ENCODE measurements at regions not wholly inside any gene's neighbourhood (a gene's known extent, or its start where the extent isn't known, plus 50 kb on each side); places are given as distances from the start of the nearest gene placed in this dataset.
"Not testable (repeated sequence)": the region's sequence is repeated elsewhere in the genome, so short reads cannot be mapped to it uniquely, and the experiment has no call there.

DNA sequence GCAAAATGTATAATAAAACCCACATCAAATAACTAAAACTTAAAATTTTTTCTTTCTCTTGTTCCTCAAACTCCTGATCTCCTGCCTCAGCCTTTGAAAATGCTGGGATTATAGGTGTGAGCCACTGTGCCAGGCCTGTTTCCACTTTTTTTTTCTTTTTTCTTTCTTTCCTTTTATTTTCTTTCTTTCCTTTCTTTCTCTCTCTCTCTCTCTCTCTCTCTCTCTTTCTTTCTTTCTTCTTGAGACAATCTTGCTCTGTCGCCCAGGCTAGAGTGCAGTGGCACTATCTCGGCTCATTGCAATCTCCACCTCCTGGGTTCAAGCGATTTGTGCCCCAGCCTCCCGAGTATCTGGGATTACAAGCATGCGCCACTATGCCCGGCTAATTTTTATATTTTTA is 164.6 kb downstream of the OR2B2 start:
- no peaks in the 10 kb centered on the region for H3K9me3 ChIP-seq (ENCODE audit: control insufficient read depth in 4 of 4, low read length in 3 of 4)
- WGBS: 82% methylated on average over 6 of the region's 6 CpGs
- H3K4me3 ChIP-seq (ENCODE audit: low read depth in 1 of 3, low read length in 3 of 3): no peak overlapping the region
- no peak overlapping the region for H3K9ac ChIP-seq (ENCODE audit: low read depth in 1 of 2, low read length in 2 of 2)
- peaks cover 0 to 5% (median 1%) of the 10 kb centered on the region in 4 donors for H3K27me3 ChIP-seq (ENCODE audit: control insufficient read depth in 4 of 4, insufficient read depth in 4 of 4, low read length in 3 of 4)
- no peak overlapping the region for H3K27ac ChIP-seq (ENCODE audit: low read depth in 1 of 2, low read length in 2 of 2)
- peaks cover 0 to 4% (median 0%) of the 10 kb centered on the region in 4 donors for H3K4me1 ChIP-seq (ENCODE audit: control insufficient read depth in 4 of 4, insufficient read depth in 4 of 4, low read length in 3 of 4)
- TF ChIP-seq YY1 (IDR thresholded peaks at IDR 0.05) (no peak), GABPA (IDR thresholded peaks at IDR 0.05 in 1 of 2, conservative IDR thresholded peaks at IDR 0.05 in 1 of 2) (no peak), EGR1 (IDR thresholded peaks at IDR 0.05; ENCODE audit: low read depth in 2 of 2) (no peak), HNF4A (conservative IDR thresholded peaks at IDR 0.05) (no peak), RXRA (IDR thresholded peaks at IDR 0.05) (no peak), FOXA1 (IDR thresholded peaks at IDR 0.05) (no peak), HNF4G (IDR thresholded peaks at IDR 0.05) (no peak), NR2F2 (IDR thresholded peaks at IDR 0.05) (no peak), TAF1 (conservative IDR thresholded peaks at IDR 0.05) (no peak)
- TF ChIP-seq, protein P1, sequence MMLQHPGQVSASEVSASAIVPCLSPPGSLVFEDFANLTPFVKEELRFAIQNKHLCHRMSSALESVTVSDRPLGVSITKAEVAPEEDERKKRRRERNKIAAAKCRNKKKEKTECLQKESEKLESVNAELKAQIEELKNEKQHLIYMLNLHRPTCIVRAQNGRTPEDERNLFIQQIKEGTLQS (IDR thresholded peaks at IDR 0.05): no peak
- TF ChIP-seq, protein P2, sequence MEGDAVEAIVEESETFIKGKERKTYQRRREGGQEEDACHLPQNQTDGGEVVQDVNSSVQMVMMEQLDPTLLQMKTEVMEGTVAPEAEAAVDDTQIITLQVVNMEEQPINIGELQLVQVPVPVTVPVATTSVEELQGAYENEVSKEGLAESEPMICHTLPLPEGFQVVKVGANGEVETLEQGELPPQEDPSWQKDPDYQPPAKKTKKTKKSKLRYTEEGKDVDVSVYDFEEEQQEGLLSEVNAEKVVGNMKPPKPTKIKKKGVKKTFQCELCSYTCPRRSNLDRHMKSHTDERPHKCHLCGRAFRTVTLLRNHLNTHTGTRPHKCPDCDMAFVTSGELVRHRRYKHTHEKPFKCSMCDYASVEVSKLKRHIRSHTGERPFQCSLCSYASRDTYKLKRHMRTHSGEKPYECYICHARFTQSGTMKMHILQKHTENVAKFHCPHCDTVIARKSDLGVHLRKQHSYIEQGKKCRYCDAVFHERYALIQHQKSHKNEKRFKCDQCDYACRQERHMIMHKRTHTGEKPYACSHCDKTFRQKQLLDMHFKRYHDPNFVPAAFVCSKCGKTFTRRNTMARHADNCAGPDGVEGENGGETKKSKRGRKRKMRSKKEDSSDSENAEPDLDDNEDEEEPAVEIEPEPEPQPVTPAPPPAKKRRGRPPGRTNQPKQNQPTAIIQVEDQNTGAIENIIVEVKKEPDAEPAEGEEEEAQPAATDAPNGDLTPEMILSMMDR (IDR thresholded peaks at IDR 0.05; ENCODE audit: low read depth, low read length, missing input control): no peak
- TF ChIP-seq, protein P3, sequence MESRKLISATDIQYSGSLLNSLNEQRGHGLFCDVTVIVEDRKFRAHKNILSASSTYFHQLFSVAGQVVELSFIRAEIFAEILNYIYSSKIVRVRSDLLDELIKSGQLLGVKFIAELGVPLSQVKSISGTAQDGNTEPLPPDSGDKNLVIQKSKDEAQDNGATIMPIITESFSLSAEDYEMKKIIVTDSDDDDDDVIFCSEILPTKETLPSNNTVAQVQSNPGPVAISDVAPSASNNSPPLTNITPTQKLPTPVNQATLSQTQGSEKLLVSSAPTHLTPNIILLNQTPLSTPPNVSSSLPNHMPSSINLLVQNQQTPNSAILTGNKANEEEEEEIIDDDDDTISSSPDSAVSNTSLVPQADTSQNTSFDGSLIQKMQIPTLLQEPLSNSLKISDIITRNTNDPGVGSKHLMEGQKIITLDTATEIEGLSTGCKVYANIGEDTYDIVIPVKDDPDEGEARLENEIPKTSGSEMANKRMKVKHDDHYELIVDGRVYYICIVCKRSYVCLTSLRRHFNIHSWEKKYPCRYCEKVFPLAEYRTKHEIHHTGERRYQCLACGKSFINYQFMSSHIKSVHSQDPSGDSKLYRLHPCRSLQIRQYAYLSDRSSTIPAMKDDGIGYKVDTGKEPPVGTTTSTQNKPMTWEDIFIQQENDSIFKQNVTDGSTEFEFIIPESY (IDR thresholded peaks at IDR 0.05): no peak
- TF ChIP-seq, protein P4, sequence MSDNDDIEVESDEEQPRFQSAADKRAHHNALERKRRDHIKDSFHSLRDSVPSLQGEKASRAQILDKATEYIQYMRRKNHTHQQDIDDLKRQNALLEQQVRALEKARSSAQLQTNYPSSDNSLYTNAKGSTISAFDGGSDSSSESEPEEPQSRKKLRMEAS (IDR thresholded peaks at IDR 0.05): no peak
- H3K36me3 ChIP-seq (ENCODE audit: control insufficient read depth in 4 of 4, insufficient read depth in 3 of 4, low read depth in 1 of 4, low read length in 3 of 4): no peaks in the 10 kb centered on the region
- no peak for DNase-seq (ENCODE audit: low spot score)

DNA sequence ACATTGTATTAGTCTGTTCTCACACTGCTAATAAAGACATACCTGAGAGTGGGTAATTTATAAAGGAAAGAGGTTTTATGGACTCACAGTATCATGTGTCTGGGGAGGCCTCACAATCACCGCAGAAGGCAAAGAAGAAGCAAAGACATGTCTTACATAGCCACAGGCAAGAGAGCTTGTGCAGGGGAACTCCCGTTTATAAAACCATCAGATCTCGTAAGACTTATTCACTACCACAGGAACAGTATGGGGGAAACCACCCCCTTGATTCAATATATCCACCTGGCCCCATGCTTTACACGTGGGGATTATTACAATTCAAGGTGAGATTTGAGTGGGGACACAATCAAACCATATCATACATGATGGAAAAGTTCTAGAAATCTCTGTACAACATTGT is 165.3 kb downstream of the OR2B2 start:
- not testable (repeated sequence) for H3K9me3 ChIP-seq (ENCODE audit: control insufficient read depth in 4 of 4, low read length in 3 of 4); H3K9ac ChIP-seq (ENCODE audit: low read depth in 1 of 2, low read length in 2 of 2); H3K4me1 ChIP-seq (ENCODE audit: control insufficient read depth in 4 of 4, insufficient read depth in 4 of 4, low read length in 3 of 4); H3K27ac ChIP-seq (ENCODE audit: low read depth in 1 of 2, low read length in 2 of 2); H3K27me3 ChIP-seq (ENCODE audit: control insufficient read depth in 4 of 4, insufficient read depth in 4 of 4, low read length in 3 of 4); H3K36me3 ChIP-seq (ENCODE audit: control insufficient read depth in 4 of 4, insufficient read depth in 3 of 4, low read depth in 1 of 4, low read length in 3 of 4); DNase-seq (ENCODE audit: low spot score); H3K4me3 ChIP-seq (ENCODE audit: low read depth in 1 of 3, low read length in 3 of 3)
- WGBS: 54% methylated on average over 4 of the region's 4 CpGs

DNA sequence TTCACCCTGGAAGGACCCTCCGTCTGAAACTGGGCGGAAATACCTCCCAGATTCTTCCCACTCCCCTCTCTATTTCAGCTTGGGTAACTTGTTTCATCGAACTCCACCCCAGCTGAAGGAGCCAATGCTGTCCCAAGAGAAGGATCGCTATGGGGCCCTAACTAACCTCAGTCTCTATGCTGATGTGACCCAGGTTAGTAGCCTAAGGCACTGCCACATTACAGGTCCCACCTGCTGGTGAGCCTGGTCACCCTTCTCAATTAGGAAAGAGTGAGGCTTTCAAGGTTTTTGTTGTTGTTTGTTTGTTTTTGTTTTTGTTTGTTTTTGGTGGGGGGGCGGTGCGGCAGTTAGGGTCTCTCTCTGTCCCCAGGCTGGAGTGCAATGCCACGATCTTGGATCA is 168.4 kb downstream of the OR2B2 start:
- Histone ChIP-seq H3K9ac (ENCODE audit: low read depth in 1 of 2, low read length in 2 of 2) (no peak overlapping the region), H3K4me1 (ENCODE audit: control insufficient read depth in 4 of 4, insufficient read depth in 4 of 4, low read length in 3 of 4) (no peaks in the 10 kb centered on the region), H3K27ac (ENCODE audit: low read depth in 1 of 2, low read length in 2 of 2) (no peak overlapping the region), H3K9me3 (ENCODE audit: control insufficient read depth in 4 of 4, low read length in 3 of 4) (no peaks in the 10 kb centered on the region), H3K27me3 (ENCODE audit: control insufficient read depth in 4 of 4, insufficient read depth in 4 of 4, low read length in 3 of 4) (peaks cover 0 to 5% (median 1%) of the 10 kb centered on the region in 4 donors), H3K4me3 (ENCODE audit: low read depth in 1 of 3, low read length in 3 of 3) (no peak overlapping the region), H3K36me3 (ENCODE audit: control insufficient read depth in 4 of 4, insufficient read depth in 3 of 4, low read depth in 1 of 4, low read length in 3 of 4) (no peaks in the 10 kb centered on the region)
- DNase-seq (ENCODE audit: low spot score): no peak
- TF ChIP-seq, protein P3 (IDR thresholded peaks at IDR 0.05): no peak
- TF ChIP-seq, protein P4 (IDR thresholded peaks at IDR 0.05): no peak
- TF ChIP-seq EGR1 (IDR thresholded peaks at IDR 0.05; ENCODE audit: low read depth in 2 of 2) (no peak), RAD21 (IDR thresholded peaks at IDR 0.05) (no peak), YY1 (IDR thresholded peaks at IDR 0.05) (no peak), HNF4A (conservative IDR thresholded peaks at IDR 0.05) (no peak), GABPA (IDR thresholded peaks at IDR 0.05 in 1 of 2, conservative IDR thresholded peaks at IDR 0.05 in 1 of 2) (no peak), NR2F2 (IDR thresholded peaks at IDR 0.05) (no peak), HNF4G (IDR thresholded peaks at IDR 0.05) (no peak), SP1 (IDR thresholded peaks at IDR 0.05) (no peak)
- TF ChIP-seq, protein P1 (IDR thresholded peaks at IDR 0.05): no peak
- TF ChIP-seq, protein P5, sequence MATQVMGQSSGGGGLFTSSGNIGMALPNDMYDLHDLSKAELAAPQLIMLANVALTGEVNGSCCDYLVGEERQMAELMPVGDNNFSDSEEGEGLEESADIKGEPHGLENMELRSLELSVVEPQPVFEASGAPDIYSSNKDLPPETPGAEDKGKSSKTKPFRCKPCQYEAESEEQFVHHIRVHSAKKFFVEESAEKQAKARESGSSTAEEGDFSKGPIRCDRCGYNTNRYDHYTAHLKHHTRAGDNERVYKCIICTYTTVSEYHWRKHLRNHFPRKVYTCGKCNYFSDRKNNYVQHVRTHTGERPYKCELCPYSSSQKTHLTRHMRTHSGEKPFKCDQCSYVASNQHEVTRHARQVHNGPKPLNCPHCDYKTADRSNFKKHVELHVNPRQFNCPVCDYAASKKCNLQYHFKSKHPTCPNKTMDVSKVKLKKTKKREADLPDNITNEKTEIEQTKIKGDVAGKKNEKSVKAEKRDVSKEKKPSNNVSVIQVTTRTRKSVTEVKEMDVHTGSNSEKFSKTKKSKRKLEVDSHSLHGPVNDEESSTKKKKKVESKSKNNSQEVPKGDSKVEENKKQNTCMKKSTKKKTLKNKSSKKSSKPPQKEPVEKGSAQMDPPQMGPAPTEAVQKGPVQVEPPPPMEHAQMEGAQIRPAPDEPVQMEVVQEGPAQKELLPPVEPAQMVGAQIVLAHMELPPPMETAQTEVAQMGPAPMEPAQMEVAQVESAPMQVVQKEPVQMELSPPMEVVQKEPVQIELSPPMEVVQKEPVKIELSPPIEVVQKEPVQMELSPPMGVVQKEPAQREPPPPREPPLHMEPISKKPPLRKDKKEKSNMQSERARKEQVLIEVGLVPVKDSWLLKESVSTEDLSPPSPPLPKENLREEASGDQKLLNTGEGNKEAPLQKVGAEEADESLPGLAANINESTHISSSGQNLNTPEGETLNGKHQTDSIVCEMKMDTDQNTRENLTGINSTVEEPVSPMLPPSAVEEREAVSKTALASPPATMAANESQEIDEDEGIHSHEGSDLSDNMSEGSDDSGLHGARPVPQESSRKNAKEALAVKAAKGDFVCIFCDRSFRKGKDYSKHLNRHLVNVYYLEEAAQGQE (IDR thresholded peaks at IDR 0.05): no peak
- WGBS: 22% methylated on average over 7 of the region's 7 CpGs
